ENCODE measurements at regions not wholly inside any gene's neighbourhood (a gene's known extent, or its start where the extent isn't known, plus 50 kb on each side); places are given as distances from the start of the nearest gene placed in this dataset.

DNA sequence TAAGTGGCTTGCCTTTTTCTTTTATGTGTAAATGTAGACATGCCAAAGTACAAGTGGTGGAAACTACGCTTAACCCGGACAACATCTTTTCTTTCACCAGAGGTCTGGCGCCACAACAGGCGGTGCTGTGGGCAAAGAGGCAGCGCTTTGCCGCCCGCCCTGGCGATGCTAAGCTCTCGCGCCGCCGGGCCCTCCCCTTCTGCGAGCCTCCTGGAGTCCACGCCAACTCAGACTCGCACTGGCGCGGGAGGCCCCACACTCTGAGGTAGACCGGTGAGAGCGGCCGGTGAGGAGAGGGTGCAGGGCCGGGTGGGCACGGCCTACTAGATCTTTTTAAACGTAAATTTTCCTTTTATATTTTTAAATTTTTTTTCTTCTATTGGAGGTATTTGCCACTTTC, 2253.1 kb upstream of the C9orf72 start:
- no peak for TF ChIP-seq POLR2A (IDR thresholded peaks at IDR 0.05)
- TF ChIP-seq, protein P1, sequence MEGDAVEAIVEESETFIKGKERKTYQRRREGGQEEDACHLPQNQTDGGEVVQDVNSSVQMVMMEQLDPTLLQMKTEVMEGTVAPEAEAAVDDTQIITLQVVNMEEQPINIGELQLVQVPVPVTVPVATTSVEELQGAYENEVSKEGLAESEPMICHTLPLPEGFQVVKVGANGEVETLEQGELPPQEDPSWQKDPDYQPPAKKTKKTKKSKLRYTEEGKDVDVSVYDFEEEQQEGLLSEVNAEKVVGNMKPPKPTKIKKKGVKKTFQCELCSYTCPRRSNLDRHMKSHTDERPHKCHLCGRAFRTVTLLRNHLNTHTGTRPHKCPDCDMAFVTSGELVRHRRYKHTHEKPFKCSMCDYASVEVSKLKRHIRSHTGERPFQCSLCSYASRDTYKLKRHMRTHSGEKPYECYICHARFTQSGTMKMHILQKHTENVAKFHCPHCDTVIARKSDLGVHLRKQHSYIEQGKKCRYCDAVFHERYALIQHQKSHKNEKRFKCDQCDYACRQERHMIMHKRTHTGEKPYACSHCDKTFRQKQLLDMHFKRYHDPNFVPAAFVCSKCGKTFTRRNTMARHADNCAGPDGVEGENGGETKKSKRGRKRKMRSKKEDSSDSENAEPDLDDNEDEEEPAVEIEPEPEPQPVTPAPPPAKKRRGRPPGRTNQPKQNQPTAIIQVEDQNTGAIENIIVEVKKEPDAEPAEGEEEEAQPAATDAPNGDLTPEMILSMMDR (IDR thresholded peaks at IDR 0.05) = no peak
